AG09309 (cell line): ENCODE measurements at regions not wholly inside any gene's neighbourhood (a gene's known extent, or its start where the extent isn't known, plus 50 kb on each side); places are given as distances from the start of the nearest gene placed in this dataset.

Source experiments
- DNase-seq: peaks from one replicate; pipeline ENCODE4 v3.0.0-alpha.2; 2010; ENCODE audit warnings: low read depth
- H3K4me3 ChIP-seq: 2 replicates; pipeline ENCODE4 v1.5.1; 2011; ENCODE audit warnings: mild to moderate bottlenecking, low read depth, low read length, moderate library complexity; ENCODE audit not compliant: control insufficient read depth
- CTCF ChIP-seq: IDR thresholded peaks from 2 replicates; pipeline ENCODE4 v1.5.1; 2011; ENCODE audit warnings: mild to moderate bottlenecking, low read depth, low read length, inconsistent platforms; ENCODE audit not compliant: insufficient read depth, control insufficient read depth; ENCODE audit errors: missing control alignments

GRCh38 chr2:71898375-71898774, 249.3 kb downstream of the CYP26B1 start:
- no peak for TF ChIP-seq CTCF
- H3K4me3 ChIP-seq = no peak overlapping the region
- no peak for DNase-seq

GRCh38 chr2:71897836-71898235, 249.8 kb downstream of the CYP26B1 start:
- no peak overlapping the region for H3K4me3 ChIP-seq
- TF ChIP-seq CTCF = no peak
- DNase-seq = no peak

GRCh38 chr2:71897137-71897480, 250.6 kb downstream of the CYP26B1 start:
- no peak for TF ChIP-seq CTCF
- H3K4me3 ChIP-seq = no peak overlapping the region
- no peak for DNase-seq

- H3K4me3 ChIP-seq = no peak overlapping the region
- no peak for TF ChIP-seq CTCF
- no peak for DNase-seq
These were observed 251.1 kb downstream of the CYP26B1 start for GRCh38 chr2:71896385-71897136.

GRCh38 chr2:71895320-71896161, 252.1 kb downstream of the CYP26B1 start:
- no peak overlapping the region for H3K4me3 ChIP-seq
- no peak for DNase-seq
- no peak for TF ChIP-seq CTCF

GRCh38 chr2:71894261-71894660, 253.4 kb downstream of the CYP26B1 start:
- DNase-seq = no peak
- H3K4me3 ChIP-seq = no peak overlapping the region
- no peak for TF ChIP-seq CTCF
